Activated CD8-positive, alpha-beta T cell treated with anti-CD3 and anti-CD28 coated beads for 36 hours (primary cell): ENCODE measurements at regions not wholly inside any gene's neighbourhood (a gene's known extent, or its start where the extent isn't known, plus 50 kb on each side); places are given as distances from the start of the nearest gene placed in this dataset.

Experiments
- ATAC-seq: fragments of 200-7000 bp; cut with Tn5 transposase; one replicate; pipeline ENCODE4 v1.10.0; 2021; ENCODE audit warnings: mild to moderate bottlenecking, moderate library complexity
- CTCF ChIA-PET: fragments of 350-600 bp; sonication (Branson Sonifier 250); formaldehyde crosslinking; loops from one replicate; lab custom pipeline; 2021; ENCODE audit warnings: antibody characterized with exemption; lab: Charles Lee
- POLR2A ChIA-PET: fragments of 350-600 bp; sonication (Branson Sonifier 250); formaldehyde crosslinking; loops from one replicate; lab custom pipeline; 2021; ENCODE audit warnings: antibody characterized with exemption; lab: Charles Lee
- DNase-seq: peaks from one replicate; pipeline ENCODE4 v3.0.0-alpha.2; 2020
- H3K27ac Mint-ChIP-seq: one replicate; pipeline ENCODE4 v1.8.0; 2021; ENCODE audit warnings: mild to moderate bottlenecking, mixed read lengths
- H3K27me3 Mint-ChIP-seq: one replicate; pipeline ENCODE4 v1.8.0; 2021; ENCODE audit warnings: mixed read lengths
- H3K36me3 Mint-ChIP-seq: one replicate; pipeline ENCODE4 v1.8.0; 2021; ENCODE audit warnings: low read depth, mixed read lengths
- H3K4me1 Mint-ChIP-seq: one replicate; pipeline ENCODE4 v1.8.0; 2021; ENCODE audit warnings: low read depth, mixed read lengths
- H3K4me3 Mint-ChIP-seq: one replicate; pipeline ENCODE4 v1.8.0; 2021; ENCODE audit warnings: mild to moderate bottlenecking, moderate library complexity, mixed read lengths
- H3K9me3 Mint-ChIP-seq: one replicate; pipeline ENCODE4 v1.8.0; 2021; ENCODE audit warnings: mixed read lengths
- intact Hi-C: fragments of 100-400 bp; cut with micrococcal nuclease; formaldehyde crosslinking; loops from one replicate; pipeline ENCODE4 v1.10.0; 2022
- TF ChIP-seq, protein P1 (sequence below): fragments of 200-600 bp; IDR thresholded peaks from one replicate; pipeline ENCODE4 v1.8.0; 2022; ENCODE audit warnings: antibody characterized with exemption, mild to moderate bottlenecking

GRCh38 chr14:41993687-41994086 lies 387.0 kb downstream of the LRFN5 start:
- Mint-ChIP-seq H3K4me3 (no peak overlapping the region), H3K27me3 (no peaks in the 10 kb centered on the region), H3K4me1 (no peaks in the 10 kb centered on the region), H3K36me3 (no peaks in the 10 kb centered on the region), H3K27ac (no peak overlapping the region), H3K9me3 (peaks cover 4% of the 10 kb centered on the region)
- ChIA-PET POLR2A (no interaction called here), CTCF (no interaction called here)
- no peak for ATAC-seq
- TF ChIP-seq, protein P1, sequence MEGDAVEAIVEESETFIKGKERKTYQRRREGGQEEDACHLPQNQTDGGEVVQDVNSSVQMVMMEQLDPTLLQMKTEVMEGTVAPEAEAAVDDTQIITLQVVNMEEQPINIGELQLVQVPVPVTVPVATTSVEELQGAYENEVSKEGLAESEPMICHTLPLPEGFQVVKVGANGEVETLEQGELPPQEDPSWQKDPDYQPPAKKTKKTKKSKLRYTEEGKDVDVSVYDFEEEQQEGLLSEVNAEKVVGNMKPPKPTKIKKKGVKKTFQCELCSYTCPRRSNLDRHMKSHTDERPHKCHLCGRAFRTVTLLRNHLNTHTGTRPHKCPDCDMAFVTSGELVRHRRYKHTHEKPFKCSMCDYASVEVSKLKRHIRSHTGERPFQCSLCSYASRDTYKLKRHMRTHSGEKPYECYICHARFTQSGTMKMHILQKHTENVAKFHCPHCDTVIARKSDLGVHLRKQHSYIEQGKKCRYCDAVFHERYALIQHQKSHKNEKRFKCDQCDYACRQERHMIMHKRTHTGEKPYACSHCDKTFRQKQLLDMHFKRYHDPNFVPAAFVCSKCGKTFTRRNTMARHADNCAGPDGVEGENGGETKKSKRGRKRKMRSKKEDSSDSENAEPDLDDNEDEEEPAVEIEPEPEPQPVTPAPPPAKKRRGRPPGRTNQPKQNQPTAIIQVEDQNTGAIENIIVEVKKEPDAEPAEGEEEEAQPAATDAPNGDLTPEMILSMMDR, result no peak
- DNase-seq, result no peak
- intact Hi-C loops, result no loop called here

GRCh38 chr14:41986700-41987099 lies 380.0 kb downstream of the LRFN5 start:
- Mint-ChIP-seq H3K27ac (no peak overlapping the region), H3K4me3 (no peak overlapping the region), H3K27me3 (no peaks in the 10 kb centered on the region), H3K4me1 (no peaks in the 10 kb centered on the region), H3K36me3 (no peaks in the 10 kb centered on the region), H3K9me3 (peaks cover 4% of the 10 kb centered on the region)
- intact Hi-C loops, result no loop called here
- POLR2A ChIA-PET, result no interaction called here
- ATAC-seq (no peak), DNase-seq (no peak)
- TF ChIP-seq, protein P1, result no peak
- CTCF ChIA-PET, result no interaction called here

- ChIA-PET CTCF (no interaction called here), POLR2A (no interaction called here)
- ATAC-seq, result no peak
- peaks cover 4% of the 10 kb centered on the region for H3K9me3 Mint-ChIP-seq
- no peak for DNase-seq
- no peaks in the 10 kb centered on the region for H3K36me3 Mint-ChIP-seq
- TF ChIP-seq, protein P1, result no peak
- no peaks in the 10 kb centered on the region for H3K4me1 Mint-ChIP-seq
- intact Hi-C loops, result no loop called here
- no peak overlapping the region for H3K27ac Mint-ChIP-seq
- H3K27me3 Mint-ChIP-seq, result no peaks in the 10 kb centered on the region
- no peak overlapping the region for H3K4me3 Mint-ChIP-seq
These were observed 379.5 kb downstream of the LRFN5 start for GRCh38 chr14:41986083-41986645.

DNA sequence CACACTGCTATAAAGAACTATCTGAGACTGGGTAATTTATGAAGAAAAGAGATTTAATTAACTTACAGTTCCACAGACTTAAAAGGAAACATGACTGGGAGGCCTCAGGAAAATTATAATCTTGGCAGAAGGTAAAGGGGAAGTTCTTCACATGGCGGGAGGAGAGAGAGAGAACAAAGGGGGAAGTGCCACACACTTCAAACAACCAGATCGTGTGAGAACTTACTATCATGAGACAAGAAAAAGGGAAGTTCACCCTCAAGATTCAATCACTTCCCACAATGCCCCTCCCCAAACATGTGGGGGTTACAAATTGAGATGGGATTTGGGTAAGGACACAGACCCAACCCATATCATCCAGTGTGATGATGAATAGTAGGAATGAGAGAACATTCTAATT lies 366.5 kb downstream of the LRFN5 start:
- ChIA-PET POLR2A (no interaction called here), CTCF (no interaction called here)
- H3K9me3 Mint-ChIP-seq, result peaks cover 18% of the 10 kb centered on the region
- H3K36me3 Mint-ChIP-seq, result no peaks in the 10 kb centered on the region
- DNase-seq, result no peak
- no peak overlapping the region for H3K27ac Mint-ChIP-seq
- no peak for ATAC-seq
- no peaks in the 10 kb centered on the region for H3K27me3 Mint-ChIP-seq
- TF ChIP-seq, protein P1, result no peak
- intact Hi-C loops, result no loop called here
- no peaks in the 10 kb centered on the region for H3K4me1 Mint-ChIP-seq
- no peak overlapping the region for H3K4me3 Mint-ChIP-seq

GRCh38 chr14:41972531-41972930 lies 365.9 kb downstream of the LRFN5 start:
- Mint-ChIP-seq H3K27ac (no peak overlapping the region), H3K4me3 (no peak overlapping the region), H3K36me3 (no peaks in the 10 kb centered on the region), H3K4me1 (no peaks in the 10 kb centered on the region), H3K9me3 (peaks cover 18% of the 10 kb centered on the region), H3K27me3 (no peaks in the 10 kb centered on the region)
- DNase-seq (no peak), ATAC-seq (no peak)
- POLR2A ChIA-PET, result no interaction called here
- TF ChIP-seq, protein P1, result no peak
- CTCF ChIA-PET, result no interaction called here
- intact Hi-C loops, result no loop called here
